IPS-11a (cell line): ENCODE measurements at regions not wholly inside any gene's neighbourhood (a gene's known extent, or its start where the extent isn't known, plus 50 kb on each side); places are given as distances from the start of the nearest gene placed in this dataset.

Source experiments
- H3K4me3 ChIP-seq: one replicate; pipeline ENCODE4 v1.5.1; 2013; ENCODE audit warnings: low read depth, low read length, control low read depth

DNA sequence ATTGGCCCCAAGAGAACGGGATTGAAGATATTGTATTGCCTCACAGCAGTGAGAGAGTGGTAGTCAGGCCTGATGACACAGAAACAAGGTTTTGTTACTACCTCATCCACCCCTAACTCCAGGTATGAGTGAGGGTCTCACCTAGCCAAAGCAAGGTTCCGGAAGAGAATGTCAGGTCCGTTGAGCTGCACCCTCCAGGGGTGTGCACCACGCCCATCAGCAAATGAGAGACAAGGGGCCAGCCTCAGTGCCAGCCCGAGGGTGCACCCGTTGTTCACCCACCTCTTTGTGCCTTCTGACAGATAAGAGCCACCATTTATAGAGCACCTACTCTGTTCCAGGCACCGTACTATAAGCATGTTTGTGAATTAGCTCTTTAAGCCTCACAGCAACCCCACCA lies 121.9 kb upstream of the IPO9 start:
- no peak overlapping the region for H3K4me3 ChIP-seq

DNA sequence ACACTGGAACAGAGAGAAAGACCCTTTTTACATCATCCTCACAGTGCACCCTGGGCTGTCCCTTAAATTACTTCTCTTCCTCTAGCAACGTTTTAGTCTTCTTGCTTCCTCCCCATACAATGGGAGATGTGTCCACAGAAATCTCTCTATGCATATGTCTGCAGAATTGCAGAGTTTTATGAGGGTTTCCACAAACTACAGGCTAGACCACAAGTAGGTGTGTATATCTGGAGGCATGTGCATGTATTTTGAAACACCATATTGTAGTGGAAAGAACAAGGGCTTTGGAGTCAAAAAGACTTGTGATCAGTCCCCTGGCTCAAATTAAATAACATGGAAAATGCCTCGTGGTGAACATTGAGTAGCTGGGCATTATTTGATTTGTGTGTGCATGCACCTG lies 121.3 kb upstream of the IPO9 start:
- no peak overlapping the region for H3K4me3 ChIP-seq

DNA sequence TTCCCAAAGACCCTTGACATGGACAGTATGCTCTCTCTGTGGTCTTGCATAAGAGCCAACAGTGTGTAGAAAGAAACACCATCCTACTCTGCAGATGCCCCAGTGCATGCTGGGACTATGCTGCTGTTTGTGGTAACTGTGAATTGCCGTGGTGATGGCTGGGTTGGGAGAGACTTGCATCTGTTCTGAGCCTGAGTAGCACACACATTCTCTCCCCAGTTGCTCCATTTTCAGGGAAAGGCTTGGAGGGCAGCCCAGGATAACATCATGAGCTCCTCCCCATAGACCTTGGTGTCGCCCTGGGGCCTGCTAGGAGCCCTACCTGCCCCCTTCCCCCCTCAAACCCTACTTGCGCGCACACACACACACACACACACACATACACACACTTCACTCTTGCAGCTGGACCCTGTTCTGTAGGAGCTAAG lies 120.9 kb upstream of the IPO9 start:
- no peak overlapping the region for H3K4me3 ChIP-seq

DNA sequence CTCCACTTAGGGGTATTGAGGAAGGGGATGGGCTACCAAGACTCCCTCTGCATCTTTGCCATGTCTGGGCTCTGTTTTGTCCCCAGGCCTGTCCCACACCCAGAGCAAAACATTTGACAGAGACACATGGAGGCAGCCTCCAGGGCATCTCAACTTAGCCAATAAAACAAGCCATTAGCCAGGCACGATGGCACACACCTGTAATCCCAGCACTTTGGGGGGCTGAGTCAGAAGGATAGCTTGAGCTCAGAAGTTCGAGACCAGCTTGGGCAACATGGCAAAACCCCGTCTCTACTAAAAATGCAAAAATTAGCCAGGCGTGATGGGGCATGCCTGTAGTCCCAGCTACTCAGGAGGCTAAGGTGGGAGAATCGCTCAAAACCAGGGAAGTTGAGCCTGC lies 120.3 kb upstream of the IPO9 start:
- no peak overlapping the region for H3K4me3 ChIP-seq

DNA sequence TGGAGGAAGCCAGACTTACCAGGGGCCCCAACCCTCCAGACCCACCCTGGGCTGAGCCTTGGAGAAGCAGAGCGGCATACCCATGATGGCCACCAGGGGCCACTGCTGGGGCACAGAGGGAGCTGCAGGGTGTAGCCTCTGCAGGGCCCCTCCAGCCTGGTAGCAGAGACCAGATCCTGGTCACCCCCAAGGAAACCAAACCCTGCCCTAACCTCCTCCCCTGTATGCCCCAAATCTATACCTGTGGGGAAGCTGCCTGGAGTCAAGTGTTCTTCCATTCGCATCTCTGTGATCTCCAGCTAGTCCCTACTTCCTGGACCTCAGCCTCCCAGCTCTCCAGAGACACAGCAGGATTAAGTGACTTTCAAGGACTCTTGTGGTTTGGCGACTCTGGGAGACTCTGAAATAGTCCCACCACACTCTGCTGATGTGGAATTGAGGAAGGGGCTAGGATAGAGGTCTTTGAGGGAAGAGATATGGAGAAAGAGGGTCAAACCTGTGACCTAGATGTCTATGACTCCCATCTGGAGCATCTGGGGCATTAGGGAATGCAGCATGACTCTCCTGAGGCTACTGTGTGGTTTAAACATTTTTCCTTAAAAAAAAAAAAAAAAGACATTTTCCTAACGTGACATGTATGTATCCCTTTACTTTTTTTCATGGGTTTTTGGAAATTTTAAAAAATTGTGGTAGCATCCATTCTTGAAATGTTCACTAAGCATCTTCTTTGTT lies 119.2 kb upstream of the IPO9 start:
- no peak overlapping the region for H3K4me3 ChIP-seq

DNA sequence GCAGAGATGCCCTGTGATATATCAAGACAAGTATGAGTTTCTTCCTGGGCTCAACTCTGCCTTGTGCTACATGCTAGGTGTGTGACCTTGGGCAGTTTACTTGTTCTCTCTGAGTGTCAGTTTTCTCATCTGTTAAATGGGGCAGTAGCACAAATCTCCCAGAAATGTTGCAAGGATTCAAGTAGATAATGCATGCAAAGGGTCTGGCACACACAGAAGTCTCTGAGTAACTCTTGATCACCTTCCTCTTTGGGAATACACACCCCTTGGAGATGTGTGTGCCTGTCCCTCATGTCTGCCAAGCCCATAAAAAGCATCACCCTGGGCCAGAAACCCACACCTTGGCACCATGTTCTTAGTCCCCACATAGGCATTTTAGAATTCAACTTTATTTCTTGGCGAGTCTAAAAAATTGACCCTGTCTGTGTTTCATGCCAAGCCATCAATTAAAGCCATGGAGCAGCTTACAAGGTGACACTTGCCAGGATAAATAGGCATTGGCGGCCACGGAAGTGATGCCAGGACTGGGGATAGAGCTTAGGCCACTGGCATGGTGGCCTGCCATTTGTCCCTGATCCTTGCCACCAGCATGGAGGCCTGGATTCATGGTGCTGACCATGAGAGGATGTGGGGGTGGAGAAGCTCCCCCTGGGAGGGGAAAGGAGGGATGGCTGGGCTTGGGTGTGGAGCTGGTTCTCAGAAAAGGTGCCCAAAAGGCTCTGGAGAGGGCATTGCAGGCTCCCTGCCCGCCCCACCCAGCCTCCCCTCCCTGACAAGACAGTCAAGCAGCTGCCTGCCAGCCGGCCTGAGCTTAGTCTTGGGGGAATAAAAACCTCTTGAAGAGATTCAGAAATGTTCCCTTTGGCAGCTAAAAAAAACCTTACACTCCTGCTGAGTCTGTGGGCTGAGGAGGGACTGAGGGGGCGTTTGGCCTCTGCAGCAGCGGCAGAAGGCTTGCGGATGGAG lies 118.0 kb upstream of the IPO9 start:
- H3K4me3 ChIP-seq, result no peak overlapping the region

DNA sequence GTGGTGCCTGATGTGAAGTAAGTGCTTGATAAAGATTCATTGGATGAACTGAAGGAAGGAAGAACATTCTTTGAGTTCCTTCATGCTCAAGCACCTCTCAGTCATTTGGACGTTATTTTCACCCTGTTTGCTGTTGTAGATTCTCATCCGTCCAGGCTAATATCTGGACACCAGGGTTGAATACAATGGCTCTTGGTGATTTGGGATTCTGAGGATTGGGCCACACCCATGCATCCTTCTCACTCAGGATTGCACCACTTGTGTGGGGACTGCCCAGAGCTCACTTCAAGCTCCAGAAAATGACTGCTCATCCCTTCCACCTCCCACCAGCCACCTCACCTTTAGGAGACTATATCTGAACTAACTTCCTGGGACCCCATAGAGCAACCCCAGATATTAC lies 117.1 kb upstream of the IPO9 start:
- no peak overlapping the region for H3K4me3 ChIP-seq

DNA sequence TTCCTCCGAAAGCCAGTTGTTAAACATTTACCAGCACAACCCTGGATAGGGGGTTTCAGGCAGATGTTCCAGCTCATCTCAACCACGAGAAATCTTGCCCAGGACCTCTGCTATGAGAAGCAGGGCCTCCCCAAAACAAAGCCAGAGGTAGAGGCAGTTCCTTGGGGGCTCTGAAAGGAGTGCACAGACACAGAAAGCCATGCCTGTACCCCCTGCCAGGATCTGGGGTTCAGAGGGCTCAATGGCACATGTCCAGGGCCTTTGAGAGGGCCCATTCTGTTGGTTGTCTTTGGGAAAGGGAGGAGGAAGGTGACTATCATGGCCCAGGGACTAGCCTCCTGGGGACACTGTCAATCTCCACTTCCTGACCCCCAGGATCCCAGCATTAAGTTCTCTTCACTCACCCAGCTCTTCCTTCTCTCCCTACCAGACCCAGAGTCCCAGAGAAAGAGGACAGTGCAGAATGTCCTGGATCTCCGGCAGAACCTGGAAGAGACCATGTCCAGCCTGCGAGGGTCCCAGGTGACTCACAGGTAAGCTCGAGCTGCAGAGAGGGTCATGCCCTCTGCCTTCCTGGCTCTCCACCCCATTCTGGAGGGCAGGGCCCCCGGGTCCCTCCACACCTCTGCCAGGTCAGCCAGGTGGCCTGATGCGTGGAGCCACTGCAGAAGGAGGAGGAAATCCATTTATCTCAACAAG lies 116.4 kb upstream of the IPO9 start:
- no peak overlapping the region for H3K4me3 ChIP-seq

DNA sequence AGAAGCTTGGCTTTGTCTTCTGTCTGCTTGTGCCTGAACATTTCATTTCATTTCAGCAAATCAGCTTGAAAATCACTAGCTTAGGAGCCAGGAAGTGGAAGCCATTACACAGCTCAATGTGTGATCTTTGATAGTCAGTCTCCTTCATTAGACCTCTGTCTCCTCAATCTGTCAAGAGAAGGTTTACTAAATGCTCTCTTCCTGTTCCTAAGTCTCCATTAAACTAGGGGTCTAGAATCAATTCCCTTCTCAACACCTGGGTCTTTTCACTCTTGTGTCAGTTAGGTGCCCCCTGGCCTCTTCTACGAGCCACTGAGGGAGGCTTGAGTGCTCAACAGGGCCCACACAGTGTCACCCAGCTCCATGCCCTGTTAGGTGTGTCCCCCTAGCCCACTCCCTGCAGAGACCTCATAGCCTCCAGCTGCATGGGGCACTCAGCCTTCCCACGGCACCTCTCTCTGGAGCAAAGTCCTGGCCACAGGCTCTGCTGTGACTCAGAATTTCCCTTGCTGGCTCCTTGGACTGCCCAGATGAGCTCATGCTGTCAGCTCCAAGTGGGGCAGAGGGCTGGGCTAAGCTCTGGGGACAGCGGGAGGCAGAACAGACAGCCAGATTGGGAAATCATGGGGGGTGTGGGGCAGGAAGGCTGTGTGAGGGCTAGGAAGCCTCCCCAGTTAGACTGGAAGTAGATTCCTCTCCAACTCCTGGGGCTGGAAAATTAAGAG lies 115.7 kb upstream of the IPO9 start:
- no peak overlapping the region for H3K4me3 ChIP-seq

DNA sequence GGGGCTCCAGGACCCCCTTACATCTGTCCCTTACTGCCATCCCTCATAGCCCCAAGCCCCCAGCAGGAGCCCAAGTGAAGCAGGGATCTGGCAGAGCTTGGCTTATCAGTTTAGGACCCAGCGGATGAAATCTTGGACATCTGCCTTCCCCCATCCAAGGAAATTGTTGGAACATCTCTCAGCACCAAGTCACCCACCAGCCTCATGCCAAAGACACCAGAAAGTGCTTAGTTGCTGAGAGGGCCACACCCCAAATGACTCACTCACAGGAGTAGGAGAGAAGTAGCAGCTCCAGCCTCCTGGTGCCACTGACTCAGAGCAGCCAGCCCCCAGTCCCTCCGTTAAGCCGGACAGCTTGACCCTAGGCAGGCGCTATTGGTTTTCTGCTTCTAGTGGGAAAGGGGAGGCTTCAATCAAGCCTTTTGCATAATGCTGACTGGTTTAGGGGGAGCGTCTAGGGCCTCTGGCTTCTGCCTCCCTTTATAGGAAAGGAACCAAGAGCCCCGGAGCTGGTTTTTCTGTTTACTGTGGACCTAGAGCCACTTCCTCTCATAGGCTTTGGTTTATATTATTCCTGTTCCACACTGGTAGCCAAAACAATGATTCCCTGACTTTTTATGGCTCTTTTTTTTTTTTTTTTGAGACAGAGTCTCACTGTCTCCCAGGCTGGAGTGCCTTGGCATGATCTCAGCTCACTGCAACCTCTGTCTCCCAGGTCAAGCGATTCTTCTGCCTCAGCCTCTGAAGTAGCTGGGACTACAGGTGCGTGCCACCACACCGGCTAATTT lies 114.2 kb upstream of the IPO9 start:
- no peak overlapping the region for H3K4me3 ChIP-seq

DNA sequence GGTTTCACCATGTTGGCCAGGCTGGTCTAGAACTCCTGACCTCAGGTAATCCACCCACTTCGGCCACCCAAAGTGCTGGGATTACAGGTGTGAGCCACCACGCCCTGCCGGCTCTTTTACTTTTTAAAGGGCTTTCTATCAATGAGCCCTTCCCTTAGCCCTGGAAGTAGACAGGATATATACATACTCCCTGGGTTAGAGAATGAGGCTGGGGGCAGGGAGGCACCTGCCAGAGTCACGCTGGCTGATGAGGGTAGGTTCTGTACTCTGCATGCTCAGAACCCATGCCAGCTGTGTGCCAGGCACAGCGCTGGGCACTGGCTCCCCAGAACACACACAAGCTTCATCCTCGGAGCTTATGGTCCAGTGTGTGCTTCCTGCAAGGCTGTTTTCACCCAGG lies 113.6 kb upstream of the IPO9 start:
- no peak overlapping the region for H3K4me3 ChIP-seq

DNA sequence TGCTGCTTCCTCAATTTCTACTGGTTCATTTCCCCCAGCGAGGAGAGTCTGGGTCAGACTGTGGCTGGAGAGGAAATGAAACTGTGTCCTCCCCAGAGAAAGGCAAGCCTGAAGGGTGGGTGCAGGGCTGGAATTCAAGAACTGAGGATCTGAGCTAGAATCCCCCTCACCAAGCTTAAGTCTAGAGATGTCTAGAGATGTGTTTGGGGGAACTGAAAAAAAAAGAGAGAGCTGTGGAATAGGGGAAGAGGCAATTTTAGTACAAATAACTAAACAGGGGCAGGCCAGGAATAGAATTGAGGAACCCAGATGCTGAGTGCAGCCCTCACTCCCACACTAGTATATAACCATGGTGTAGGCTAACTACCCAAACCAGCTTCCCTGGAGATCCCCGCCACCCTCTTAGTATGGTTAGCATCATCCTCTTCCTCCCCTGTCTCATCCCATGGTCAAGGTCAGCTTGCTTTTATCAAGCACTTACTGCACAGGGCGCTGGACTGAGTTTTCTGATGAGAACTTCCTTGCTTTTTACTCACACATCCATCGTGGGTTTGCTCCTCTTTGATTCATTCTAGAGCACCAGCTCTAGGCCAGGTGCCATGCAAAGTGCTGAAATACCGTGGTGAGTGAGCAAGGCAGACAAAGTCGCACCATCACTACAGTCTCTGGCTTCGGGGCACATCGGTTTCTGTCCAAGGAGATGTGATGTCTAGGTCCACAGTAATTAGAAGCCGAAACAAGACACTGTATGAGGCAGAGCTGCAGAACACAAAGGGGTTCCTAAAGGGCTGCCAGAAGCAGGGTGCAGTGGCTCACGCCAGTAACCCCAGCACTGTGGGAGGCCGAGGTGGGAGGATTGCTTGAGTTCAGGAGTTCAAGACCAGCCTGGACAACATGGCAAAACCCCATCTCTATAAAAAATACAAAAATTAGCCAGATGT lies 112.9 kb upstream of the IPO9 start:
- H3K4me3 ChIP-seq, result no peak overlapping the region

DNA sequence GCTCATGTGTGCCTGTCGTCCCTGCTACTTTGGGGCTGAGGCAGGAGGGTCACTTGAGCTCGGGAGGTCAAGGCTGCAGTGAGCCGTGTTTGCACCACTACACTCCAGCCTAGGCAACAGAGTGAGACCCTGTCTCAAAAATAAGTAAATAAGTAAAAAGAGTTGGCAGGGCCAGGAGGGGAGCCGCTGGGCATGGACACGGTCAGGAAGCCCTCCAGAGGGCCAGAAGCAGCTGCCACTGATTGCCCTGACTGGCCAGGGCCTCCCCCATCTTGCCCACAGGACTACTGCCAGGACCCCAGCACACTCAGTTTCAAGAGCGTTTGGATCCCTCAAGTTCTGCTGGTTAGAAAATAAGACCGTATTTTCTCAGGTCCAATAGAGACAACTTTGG lies 112.2 kb upstream of the IPO9 start:
- H3K4me3 ChIP-seq, result no peak overlapping the region

DNA sequence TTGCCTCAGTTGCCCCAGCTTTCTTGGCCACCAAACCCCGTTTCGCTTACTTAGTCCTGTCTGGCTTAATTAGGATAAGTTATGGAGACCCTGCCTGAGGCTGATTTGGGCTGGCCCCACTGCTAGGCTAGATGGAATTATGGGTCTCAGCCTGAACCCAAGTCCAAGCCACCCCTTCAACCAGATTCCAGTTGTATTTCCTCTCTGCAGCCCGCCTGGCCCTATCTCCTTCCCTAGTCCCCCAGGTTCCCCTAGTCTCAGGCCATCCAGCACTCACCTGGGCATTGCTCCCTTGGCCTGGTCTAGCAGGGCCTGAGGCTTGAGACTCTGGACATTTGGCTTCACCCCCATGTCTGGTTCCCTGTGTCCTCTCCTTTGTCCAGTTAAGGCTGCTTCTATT lies 111.7 kb upstream of the IPO9 start:
- no peak overlapping the region for H3K4me3 ChIP-seq

DNA sequence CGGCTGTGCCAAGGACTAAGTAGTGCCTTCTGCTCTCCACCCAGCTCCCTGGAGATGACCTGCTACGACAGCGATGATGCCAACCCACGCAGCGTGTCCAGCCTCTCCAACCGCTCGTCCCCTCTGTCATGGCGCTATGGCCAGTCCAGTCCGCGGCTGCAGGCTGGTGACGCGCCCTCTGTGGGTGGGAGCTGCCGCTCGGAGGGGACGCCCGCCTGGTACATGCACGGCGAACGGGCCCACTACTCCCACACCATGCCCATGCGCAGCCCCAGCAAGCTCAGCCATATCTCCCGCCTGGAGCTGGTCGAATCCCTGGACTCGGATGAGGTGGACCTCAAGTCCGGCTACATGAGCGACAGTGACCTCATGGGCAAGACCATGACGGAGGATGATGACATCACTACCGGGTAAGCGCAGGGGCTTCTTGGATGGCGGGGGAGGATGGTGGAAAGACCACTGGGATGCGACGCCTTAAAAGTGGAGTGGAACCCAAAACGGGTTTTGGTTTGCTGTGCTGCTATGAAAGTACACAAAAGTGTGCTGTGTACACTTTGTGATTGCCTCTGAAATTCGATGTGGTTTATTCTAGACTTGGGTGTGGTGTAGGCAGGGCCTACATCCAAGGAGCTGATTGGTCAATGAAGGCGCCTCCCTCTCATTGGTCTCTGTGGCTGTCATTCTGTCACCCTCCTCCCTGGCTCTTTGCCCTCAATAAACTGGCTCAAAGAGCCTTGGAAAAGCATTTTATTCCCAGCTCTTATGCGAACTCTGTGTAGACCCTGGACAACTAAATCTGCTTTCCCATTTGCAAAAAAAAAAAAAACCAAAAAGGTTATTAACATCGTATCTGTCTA lies 110.4 kb upstream of the IPO9 start:
- no peak overlapping the region for H3K4me3 ChIP-seq

DNA sequence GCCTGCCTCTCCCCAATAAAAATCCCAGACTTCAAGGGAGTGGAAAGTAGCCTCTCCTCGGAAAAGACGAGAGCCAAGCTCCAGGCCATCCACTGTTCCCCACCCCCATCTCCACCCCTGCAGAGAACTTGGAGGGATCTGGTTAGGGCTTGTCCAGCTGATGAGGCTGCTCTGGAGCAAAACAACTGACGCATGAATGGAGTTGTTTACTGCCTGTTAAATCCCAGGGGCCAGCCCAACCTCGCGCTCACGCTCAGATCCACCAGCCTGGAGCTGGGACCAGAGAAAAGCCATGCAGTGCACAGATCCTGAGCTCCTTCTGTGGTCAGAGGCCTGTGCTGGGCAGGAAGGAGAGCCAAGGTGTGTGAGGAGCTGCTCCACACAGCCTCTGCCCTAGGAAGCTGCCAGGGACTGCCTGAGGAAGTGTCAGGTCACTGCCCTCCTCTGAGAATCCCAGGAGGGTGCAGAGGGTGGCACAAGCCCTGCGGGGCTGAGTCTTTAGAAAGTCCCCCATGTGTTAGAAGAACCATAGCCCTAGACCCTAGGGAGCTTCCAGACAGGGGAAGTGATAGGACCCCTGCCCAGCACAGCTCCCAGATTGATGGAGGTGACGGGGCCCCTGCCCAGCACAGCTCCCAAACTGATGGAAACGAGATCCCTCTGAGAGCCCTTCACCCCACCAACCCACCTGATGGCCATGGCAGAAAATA lies 109.0 kb upstream of the IPO9 start:
- H3K4me3 ChIP-seq, result no peak overlapping the region

DNA sequence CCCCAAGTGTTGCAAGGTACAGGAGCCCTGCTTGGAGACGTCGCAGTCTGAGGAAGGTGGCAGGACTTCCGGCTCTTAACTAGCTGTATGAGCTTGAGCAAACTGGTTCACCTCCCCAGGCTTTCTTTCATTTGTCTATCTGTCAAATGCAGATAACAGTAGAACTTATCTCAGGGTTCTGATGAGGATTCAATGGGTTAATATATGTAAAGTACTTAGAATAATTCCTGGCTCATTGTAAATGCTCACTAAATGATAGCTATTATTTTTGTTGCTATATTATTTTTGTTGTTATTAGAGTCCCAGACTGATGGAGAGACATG lies 108.5 kb upstream of the IPO9 start:
- no peak overlapping the region for H3K4me3 ChIP-seq
